ENCODE measurements at regions not wholly inside any gene's neighbourhood (a gene's known extent, or its start where the extent isn't known, plus 50 kb on each side); places are given as distances from the start of the nearest gene placed in this dataset.

DNA sequence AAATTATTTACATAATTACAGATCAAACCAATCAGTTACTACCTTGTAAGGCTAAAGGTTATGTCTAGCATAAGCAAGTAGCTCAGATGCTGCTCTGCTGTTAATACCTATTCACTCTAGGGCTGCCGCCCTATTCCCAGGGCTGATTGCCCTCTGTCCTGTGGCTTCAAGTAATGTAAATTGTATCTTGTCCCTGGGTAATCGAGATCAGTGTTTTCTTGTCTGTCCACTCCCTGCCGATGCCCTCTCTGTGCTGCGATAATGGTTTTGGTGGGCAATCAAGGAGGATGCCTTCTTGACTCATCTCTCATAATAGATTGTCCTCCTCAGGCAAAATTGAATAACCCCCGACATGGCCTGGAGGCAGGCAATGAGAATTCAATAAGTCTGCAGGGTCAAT lies 641.0 kb upstream of the PITX2 start:
- Histone ChIP-seq H3K9me3 (no peaks in the 10 kb centered on the region), H3K4me3 (no peak overlapping the region), H3K36me3 (ENCODE audit: low read depth) (no peaks in the 10 kb centered on the region), H3K4me1 (ENCODE audit: low read depth) (no peaks in the 10 kb centered on the region)
- no peak for ATAC-seq
- intact Hi-C loops (cut with DNase I, micrococcal nuclease) = no loop called here
- DNase-seq = no peak
- TF ChIP-seq, protein P1, sequence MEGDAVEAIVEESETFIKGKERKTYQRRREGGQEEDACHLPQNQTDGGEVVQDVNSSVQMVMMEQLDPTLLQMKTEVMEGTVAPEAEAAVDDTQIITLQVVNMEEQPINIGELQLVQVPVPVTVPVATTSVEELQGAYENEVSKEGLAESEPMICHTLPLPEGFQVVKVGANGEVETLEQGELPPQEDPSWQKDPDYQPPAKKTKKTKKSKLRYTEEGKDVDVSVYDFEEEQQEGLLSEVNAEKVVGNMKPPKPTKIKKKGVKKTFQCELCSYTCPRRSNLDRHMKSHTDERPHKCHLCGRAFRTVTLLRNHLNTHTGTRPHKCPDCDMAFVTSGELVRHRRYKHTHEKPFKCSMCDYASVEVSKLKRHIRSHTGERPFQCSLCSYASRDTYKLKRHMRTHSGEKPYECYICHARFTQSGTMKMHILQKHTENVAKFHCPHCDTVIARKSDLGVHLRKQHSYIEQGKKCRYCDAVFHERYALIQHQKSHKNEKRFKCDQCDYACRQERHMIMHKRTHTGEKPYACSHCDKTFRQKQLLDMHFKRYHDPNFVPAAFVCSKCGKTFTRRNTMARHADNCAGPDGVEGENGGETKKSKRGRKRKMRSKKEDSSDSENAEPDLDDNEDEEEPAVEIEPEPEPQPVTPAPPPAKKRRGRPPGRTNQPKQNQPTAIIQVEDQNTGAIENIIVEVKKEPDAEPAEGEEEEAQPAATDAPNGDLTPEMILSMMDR (IDR thresholded peaks at IDR 0.05) = no peak

DNA sequence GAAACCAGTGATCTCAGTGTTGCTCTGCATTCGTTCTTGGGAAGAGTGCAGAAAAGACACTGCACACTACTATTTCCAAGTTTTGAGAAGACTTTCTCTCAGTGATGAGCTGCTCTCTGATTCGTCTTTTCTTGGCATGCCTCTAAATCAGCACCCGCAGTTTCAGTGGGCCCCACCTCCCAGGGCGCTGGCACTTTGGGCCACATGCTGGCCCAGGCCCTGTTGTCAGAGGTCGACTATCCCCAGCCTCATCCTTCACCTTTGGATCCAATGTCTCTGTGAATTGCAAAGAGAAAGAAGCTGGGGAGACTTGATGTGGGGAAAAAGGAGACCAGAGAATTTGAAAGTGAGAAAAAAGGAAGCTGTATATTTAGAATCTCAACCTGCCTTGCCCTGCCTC lies 644.1 kb upstream of the PITX2 start:
- Histone ChIP-seq H3K36me3 (ENCODE audit: low read depth) (no peaks in the 10 kb centered on the region), H3K9me3 (no peaks in the 10 kb centered on the region), H3K4me1 (ENCODE audit: low read depth) (no peaks in the 10 kb centered on the region), H3K4me3 (no peak overlapping the region)
- no peak for DNase-seq
- no peak for ATAC-seq
- TF ChIP-seq, protein P1 (IDR thresholded peaks at IDR 0.05) = no peak
- intact Hi-C loops (cut with DNase I, micrococcal nuclease) = no loop called here

DNA sequence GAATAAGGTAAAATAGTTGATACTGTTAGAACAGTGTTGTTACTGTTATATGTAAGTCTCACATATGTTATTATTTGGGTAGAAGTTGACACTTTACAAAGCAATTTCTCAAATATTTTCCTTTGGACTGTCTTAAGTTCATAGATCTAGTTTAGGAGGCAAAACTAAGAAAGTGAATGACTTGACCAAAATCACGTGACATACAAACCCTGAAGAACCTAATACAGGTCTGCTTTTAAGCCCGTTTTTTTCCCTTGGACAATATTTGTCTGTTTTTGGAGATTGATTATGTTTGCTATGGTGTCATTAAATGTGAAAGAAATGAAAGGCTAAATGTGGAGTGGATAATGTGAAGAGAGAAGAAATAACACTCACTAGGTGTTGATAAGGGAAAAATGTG lies 644.9 kb upstream of the PITX2 start:
- TF ChIP-seq, protein P1 (IDR thresholded peaks at IDR 0.05) = no peak
- H3K36me3 ChIP-seq (ENCODE audit: low read depth) = no peaks in the 10 kb centered on the region
- H3K4me3 ChIP-seq = no peak overlapping the region
- no peaks in the 10 kb centered on the region for H3K4me1 ChIP-seq (ENCODE audit: low read depth)
- ATAC-seq (no peak), DNase-seq (no peak)
- intact Hi-C loops (cut with DNase I, micrococcal nuclease) = no loop called here
- H3K9me3 ChIP-seq = no peaks in the 10 kb centered on the region

DNA sequence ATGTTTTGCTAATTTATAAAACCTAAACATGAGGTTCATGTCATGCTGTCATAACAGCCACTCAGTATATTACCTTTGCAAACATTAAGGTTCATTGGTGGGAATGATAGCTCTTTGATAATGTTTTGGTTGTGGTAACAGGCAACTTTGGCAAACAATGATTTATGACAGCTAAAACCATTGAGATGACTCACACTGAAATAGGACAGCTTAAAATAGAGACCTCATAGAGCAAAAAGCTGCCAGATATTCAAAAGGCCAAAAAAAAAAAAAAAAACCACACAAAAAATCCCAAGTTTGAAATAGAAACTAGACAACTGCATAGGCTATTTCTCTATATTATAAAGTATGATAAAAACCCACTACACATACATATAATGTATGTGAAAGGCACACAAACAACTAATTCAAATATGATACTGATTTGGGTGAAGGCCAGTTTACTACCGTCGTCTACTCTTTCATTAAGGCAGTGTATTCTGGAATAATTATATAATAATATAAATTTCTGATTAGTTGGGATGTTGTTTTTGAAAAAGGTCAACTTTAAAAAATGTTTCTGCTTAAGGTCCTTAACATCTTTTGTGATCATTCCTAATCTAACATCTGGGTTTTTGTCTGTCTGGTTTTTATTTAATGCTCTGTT lies 646.0 kb upstream of the PITX2 start:
- no peaks in the 10 kb centered on the region for H3K9me3 ChIP-seq
- H3K4me1 ChIP-seq (ENCODE audit: low read depth) = no peaks in the 10 kb centered on the region
- H3K4me3 ChIP-seq = no peak overlapping the region
- no peaks in the 10 kb centered on the region for H3K36me3 ChIP-seq (ENCODE audit: low read depth)
- no peak for ATAC-seq
- intact Hi-C loops (cut with DNase I, micrococcal nuclease) = no loop called here
- DNase-seq = no peak
- TF ChIP-seq, protein P1 (IDR thresholded peaks at IDR 0.05) = no peak

DNA sequence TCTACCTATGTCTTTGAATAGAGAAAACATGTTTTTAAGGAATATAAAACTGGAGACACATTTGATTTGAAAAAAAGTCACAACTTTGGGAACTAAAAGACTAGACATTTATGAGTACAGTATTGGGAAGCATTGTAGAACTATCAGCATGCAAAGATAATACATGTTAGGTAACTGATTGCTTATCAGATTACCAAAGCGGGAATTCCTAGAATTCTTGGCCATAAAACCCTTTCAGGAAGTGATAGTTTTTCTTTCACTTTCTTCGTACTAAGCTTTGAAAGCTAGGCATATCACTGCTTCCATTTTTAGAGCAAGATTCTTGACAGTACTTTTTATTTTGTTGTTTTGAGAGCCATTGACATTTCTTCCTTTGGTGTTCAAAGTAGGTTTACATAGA lies 646.6 kb upstream of the PITX2 start:
- Histone ChIP-seq H3K36me3 (ENCODE audit: low read depth) (no peaks in the 10 kb centered on the region), H3K9me3 (no peaks in the 10 kb centered on the region), H3K4me3 (no peak overlapping the region), H3K4me1 (ENCODE audit: low read depth) (no peaks in the 10 kb centered on the region)
- TF ChIP-seq, protein P1 (IDR thresholded peaks at IDR 0.05) = no peak
- intact Hi-C loops (cut with DNase I, micrococcal nuclease) = no loop called here
- DNase-seq (no peak), ATAC-seq (peak; percentile 16)

DNA sequence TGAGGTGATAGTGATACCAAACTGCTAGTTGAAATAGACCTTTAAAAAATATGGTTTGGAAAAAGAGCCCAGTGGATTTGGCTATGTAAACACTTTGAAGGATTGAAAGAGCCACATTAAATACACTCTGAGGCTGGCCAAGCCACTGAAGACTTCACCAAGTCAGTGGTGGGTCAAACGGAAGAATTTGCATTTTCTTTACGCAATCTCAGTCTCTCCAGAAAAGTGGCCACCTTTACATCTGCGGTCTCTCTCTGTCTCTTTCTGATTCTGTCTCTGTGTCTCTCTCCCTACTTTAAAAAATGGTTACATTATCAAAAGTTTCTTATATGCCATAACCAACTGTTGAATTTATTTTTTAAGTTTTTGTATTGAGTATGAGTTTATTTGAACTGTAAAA lies 651.2 kb upstream of the PITX2 start:
- intact Hi-C loops (cut with DNase I, micrococcal nuclease) = no loop called here

More for the DNA sequence above, 651.2 kb upstream of the PITX2 start:
- Histone ChIP-seq H3K9me3 (no peaks in the 10 kb centered on the region), H3K36me3 (ENCODE audit: low read depth) (no peaks in the 10 kb centered on the region), H3K4me3 (no peak overlapping the region), H3K4me1 (ENCODE audit: low read depth) (no peaks in the 10 kb centered on the region)
- TF ChIP-seq, protein P1 (IDR thresholded peaks at IDR 0.05) = no peak
- no peak for DNase-seq
- no peak for ATAC-seq

All from mucosa of descending colon (tissue), 3 donors.